ENCODE measurements at regions not wholly inside any gene's neighbourhood (a gene's known extent, or its start where the extent isn't known, plus 50 kb on each side); places are given as distances from the start of the nearest gene placed in this dataset.
"Not testable (repeated sequence)": the region's sequence is repeated elsewhere in the genome, so short reads cannot be mapped to it uniquely, and the experiment has no call there.

- H3K4me1 ChIP-seq (ENCODE audit: control insufficient read depth, extremely low read depth, insufficient read depth, low read length); H3K36me3 ChIP-seq (ENCODE audit: control insufficient read depth, insufficient read depth, low read length); H3K9me3 ChIP-seq (ENCODE audit: control insufficient read depth, insufficient read depth, low read depth, low read length); H3K27ac ChIP-seq (ENCODE audit: insufficient read depth, low read length); H3K4me3 ChIP-seq (replicated peaks in 1 of 4; ENCODE audit: control extremely low read depth in 1 of 4, insufficient read depth in 1 of 4, low read depth in 3 of 4, low read length in 4 of 4); H2AFZ ChIP-seq (ENCODE audit: low read length); H3K27me3 ChIP-seq (ENCODE audit: control insufficient read depth, insufficient read depth, low read length); DNase-seq (ENCODE audit: low read depth in 2 of 2); H3K4me2 ChIP-seq (ENCODE audit: extremely low read depth, insufficient read depth, low read length); H4K20me1 ChIP-seq (ENCODE audit: control insufficient read depth, extremely low read depth, insufficient read depth, low read length); H3K79me2 ChIP-seq (ENCODE audit: control insufficient read depth, insufficient read depth, low read length); H3K9ac ChIP-seq (ENCODE audit: insufficient read depth, low read length): not testable (repeated sequence)
Measured at GRCh38 chr7:125264174-125264856, 334.7 kb upstream of the POT1 start.

DNA sequence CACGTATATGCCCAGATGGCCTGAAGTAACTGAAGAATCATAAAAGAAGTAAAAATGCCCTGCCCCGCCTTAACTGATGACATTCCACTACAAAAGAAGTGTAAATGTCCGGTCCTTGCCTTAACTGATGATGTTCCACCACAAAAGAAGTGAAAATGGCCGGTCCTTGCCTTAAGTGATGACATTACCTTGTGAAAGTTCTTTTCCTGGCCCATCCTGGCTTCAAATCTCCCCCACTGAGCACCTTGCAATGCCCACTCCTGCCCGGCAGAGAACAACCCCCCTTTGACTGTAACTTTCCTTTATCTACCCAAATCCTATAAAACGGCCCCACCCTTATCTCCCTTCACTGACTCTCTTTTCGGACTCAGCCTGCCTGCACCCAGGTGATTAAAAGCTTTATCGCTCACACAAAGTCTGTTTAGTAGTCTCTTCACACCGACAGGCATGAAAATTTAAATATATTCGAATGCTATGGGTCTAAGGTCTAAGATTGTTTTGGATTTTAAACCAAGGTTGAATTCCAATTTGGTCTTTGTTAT lies 329.3 kb upstream of the POT1 start:
- H3K27me3 ChIP-seq (ENCODE audit: control insufficient read depth, insufficient read depth, low read length); DNase-seq (ENCODE audit: low read depth in 2 of 2); H3K9ac ChIP-seq (ENCODE audit: insufficient read depth, low read length); H3K4me2 ChIP-seq (ENCODE audit: extremely low read depth, insufficient read depth, low read length); H2AFZ ChIP-seq (ENCODE audit: low read length); H3K9me3 ChIP-seq (ENCODE audit: control insufficient read depth, insufficient read depth, low read depth, low read length); H4K20me1 ChIP-seq (ENCODE audit: control insufficient read depth, extremely low read depth, insufficient read depth, low read length); H3K27ac ChIP-seq (ENCODE audit: insufficient read depth, low read length); H3K79me2 ChIP-seq (ENCODE audit: control insufficient read depth, insufficient read depth, low read length); H3K4me1 ChIP-seq (ENCODE audit: control insufficient read depth, extremely low read depth, insufficient read depth, low read length); H3K36me3 ChIP-seq (ENCODE audit: control insufficient read depth, insufficient read depth, low read length); H3K4me3 ChIP-seq (replicated peaks in 1 of 4; ENCODE audit: control extremely low read depth in 1 of 4, insufficient read depth in 1 of 4, low read depth in 3 of 4, low read length in 4 of 4): not testable (repeated sequence)

DNA sequence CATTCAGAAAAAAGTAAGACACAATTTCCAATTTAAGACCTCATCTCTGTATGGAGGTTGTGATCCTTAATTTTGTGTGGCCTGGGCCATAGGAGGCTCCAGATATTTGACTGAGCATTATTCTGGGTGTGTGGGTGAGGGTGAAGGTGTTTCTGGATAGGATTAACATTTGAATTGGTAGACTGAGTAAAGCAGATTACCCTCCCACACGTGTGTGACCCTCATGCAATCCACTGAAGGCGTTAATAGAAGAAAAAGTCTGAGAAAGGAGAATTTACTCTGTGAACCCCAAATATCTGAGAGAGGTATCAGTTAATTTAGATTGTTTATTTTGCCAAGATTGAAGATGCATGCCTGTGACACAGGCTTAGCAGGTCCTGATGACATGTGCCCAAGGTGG lies 328.0 kb upstream of the POT1 start:
- Histone ChIP-seq H3K27ac (ENCODE audit: insufficient read depth, low read length) (no peak overlapping the region), H4K20me1 (ENCODE audit: control insufficient read depth, extremely low read depth, insufficient read depth, low read length) (no peaks in the 10 kb centered on the region), H2AFZ (ENCODE audit: low read length) (no peak overlapping the region), H3K9ac (ENCODE audit: insufficient read depth, low read length) (no peak overlapping the region), H3K79me2 (ENCODE audit: control insufficient read depth, insufficient read depth, low read length) (no peaks in the 10 kb centered on the region), H3K36me3 (ENCODE audit: control insufficient read depth, insufficient read depth, low read length) (no peaks in the 10 kb centered on the region), H3K9me3 (ENCODE audit: control insufficient read depth, insufficient read depth, low read depth, low read length) (no peaks in the 10 kb centered on the region), H3K4me1 (ENCODE audit: control insufficient read depth, extremely low read depth, insufficient read depth, low read length) (no peaks in the 10 kb centered on the region), H3K4me3 (replicated peaks in 1 of 4; ENCODE audit: control extremely low read depth in 1 of 4, insufficient read depth in 1 of 4, low read depth in 3 of 4, low read length in 4 of 4) (no peak overlapping the region), H3K4me2 (ENCODE audit: extremely low read depth, insufficient read depth, low read length) (no peak overlapping the region), H3K27me3 (ENCODE audit: control insufficient read depth, insufficient read depth, low read length) (no peaks in the 10 kb centered on the region)
- DNase-seq (ENCODE audit: low read depth in 2 of 2) = no peak
- TF ChIP-seq, protein P1, sequence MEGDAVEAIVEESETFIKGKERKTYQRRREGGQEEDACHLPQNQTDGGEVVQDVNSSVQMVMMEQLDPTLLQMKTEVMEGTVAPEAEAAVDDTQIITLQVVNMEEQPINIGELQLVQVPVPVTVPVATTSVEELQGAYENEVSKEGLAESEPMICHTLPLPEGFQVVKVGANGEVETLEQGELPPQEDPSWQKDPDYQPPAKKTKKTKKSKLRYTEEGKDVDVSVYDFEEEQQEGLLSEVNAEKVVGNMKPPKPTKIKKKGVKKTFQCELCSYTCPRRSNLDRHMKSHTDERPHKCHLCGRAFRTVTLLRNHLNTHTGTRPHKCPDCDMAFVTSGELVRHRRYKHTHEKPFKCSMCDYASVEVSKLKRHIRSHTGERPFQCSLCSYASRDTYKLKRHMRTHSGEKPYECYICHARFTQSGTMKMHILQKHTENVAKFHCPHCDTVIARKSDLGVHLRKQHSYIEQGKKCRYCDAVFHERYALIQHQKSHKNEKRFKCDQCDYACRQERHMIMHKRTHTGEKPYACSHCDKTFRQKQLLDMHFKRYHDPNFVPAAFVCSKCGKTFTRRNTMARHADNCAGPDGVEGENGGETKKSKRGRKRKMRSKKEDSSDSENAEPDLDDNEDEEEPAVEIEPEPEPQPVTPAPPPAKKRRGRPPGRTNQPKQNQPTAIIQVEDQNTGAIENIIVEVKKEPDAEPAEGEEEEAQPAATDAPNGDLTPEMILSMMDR (conservative IDR thresholded peaks at IDR 0.05 in 1 of 2, IDR thresholded peaks at IDR 0.05 in 1 of 2; ENCODE audit: low read depth in 1 of 2, low read length in 2 of 2) = no peak
- no peak for TF ChIP-seq EZH2 (IDR thresholded peaks at IDR 0.05; ENCODE audit: low read length, missing control alignments)

DNA sequence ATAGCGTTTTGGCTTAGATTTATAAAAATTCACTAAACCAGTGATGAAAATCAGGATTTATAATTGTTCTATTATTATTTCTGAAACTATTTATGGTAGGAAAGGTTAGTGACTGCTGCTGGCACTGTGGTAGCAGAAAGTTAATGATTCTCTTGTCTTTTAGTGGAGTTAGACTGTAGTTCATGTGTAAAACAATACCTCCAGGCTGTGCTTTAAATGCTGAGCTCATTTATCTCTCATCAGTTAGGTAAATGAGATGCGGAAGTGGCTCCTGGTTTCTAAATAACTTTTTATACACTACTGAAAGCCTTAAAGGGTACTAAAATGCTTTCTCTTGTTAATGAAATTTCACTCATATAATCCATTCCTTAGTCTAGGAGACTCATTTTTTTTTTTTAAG lies 326.8 kb upstream of the POT1 start:
- no peaks in the 10 kb centered on the region for H3K79me2 ChIP-seq (ENCODE audit: control insufficient read depth, insufficient read depth, low read length)
- H2AFZ ChIP-seq (ENCODE audit: low read length) = no peak overlapping the region
- no peak overlapping the region for H3K4me2 ChIP-seq (ENCODE audit: extremely low read depth, insufficient read depth, low read length)
- no peak for DNase-seq (ENCODE audit: low read depth in 2 of 2)
- H3K4me3 ChIP-seq (replicated peaks in 1 of 4; ENCODE audit: control extremely low read depth in 1 of 4, insufficient read depth in 1 of 4, low read depth in 3 of 4, low read length in 4 of 4) = no peak overlapping the region
- no peak overlapping the region for H3K9ac ChIP-seq (ENCODE audit: insufficient read depth, low read length)
- no peak overlapping the region for H3K27ac ChIP-seq (ENCODE audit: insufficient read depth, low read length)
- no peaks in the 10 kb centered on the region for H3K36me3 ChIP-seq (ENCODE audit: control insufficient read depth, insufficient read depth, low read length)
- no peaks in the 10 kb centered on the region for H3K4me1 ChIP-seq (ENCODE audit: control insufficient read depth, extremely low read depth, insufficient read depth, low read length)
- H3K27me3 ChIP-seq (ENCODE audit: control insufficient read depth, insufficient read depth, low read length) = no peaks in the 10 kb centered on the region
- no peak for TF ChIP-seq EZH2 (IDR thresholded peaks at IDR 0.05; ENCODE audit: low read length, missing control alignments)
- TF ChIP-seq, protein P1 (conservative IDR thresholded peaks at IDR 0.05 in 1 of 2, IDR thresholded peaks at IDR 0.05 in 1 of 2; ENCODE audit: low read depth in 1 of 2, low read length in 2 of 2) = no peak
- H3K9me3 ChIP-seq (ENCODE audit: control insufficient read depth, insufficient read depth, low read depth, low read length) = no peaks in the 10 kb centered on the region
- H4K20me1 ChIP-seq (ENCODE audit: control insufficient read depth, extremely low read depth, insufficient read depth, low read length) = no peaks in the 10 kb centered on the region

Data from fibroblast of lung (primary cell).